ENCODE measurements at regions not wholly inside any gene's neighbourhood (a gene's known extent, or its start where the extent isn't known, plus 50 kb on each side); places are given as distances from the start of the nearest gene placed in this dataset.

DNA sequence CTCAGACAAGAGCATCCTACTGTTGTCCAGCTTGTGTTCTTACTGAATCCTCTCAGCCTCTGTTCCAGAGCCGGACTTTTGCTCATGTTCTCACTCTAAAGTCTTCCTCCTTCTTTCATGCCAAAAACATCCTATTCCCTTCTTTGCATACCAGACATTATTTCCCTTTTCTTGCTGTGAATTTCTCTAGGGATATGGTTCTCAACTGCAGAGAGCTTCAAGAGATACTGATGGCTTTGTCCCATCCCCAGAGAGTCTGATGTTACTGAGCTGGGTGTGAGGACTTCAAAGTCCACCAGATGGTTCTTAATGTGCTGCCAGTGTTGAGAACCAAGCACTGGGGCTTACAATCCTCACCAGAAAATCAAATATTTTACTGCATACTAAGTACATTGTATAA lies 98.6 kb upstream of the FER start:
- DNase-seq (ENCODE audit: low read depth): no peak

DNA sequence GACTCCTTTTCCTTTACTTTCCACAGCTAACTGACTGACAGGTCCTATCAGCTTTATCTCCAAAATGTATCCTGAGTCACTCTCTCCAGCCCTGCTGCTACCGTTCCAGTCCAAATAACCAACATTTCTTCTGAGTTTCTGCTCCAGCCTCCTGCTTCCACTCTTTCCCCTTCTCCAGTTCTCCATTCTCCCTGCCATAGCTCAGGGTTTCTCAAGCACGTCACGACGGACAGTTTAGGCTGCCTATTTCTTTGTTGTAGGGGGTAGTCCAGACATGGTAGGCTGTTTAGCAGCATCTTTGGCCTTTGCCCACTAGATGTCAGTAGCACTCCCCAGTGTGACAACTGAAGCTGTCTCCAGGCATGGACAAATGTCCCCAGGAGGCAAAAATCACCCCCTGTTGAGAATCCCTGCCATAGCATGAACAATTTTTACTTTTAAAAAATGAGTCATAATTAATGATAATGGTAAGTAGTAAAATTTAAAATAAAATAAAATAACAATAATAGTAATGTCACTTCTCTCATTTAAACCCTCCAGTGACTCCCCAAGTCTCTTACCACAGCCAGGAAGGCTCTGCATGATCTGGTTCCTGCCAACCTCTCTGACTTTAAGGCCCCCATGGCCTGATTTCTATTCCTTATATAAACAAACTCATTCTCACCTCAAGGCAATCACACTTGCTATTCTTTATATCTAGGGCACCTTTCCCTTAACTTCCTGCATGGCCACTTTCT lies 105.4 kb upstream of the FER start:
- DNase-seq (ENCODE audit: low read depth): peak; percentile 16

DNA sequence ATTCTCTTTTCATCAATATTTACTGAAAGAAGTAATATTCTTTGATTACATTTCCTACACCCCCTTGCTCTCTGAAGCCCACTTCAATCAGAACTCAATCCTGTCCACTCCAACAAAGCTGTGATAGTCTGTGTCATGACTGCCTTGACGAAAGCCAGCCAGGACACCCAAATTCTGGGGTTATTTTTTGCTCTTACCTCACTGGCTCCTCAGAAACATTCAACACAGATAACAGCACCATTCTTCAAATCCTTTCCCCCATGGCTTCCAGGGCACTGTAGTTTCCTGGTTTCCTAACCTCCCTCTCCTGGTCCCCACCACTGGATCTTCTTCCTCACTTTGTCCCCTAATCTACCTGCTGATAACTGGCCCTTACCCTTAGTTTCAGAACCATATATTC lies 106.1 kb upstream of the FER start:
- no peak for DNase-seq (ENCODE audit: low read depth)

DNA sequence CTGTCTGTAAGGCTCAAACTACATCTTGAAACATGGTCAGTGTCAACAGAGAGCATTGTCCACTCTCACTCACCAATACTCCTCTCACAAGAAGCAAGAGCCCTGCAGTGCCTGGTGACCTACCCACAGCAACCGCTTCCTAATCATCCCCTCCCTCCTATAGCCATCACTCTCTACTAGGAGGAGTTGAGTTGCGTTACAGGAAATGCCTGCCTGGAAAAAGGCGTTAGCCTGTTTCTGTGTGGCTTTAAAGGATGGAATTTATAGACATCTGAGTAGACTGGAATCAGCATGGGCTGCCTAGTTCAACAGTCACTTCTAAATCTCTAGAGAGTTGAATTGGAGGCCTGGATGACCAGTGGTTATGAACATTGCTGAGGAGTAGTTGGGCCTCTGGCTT lies 108.3 kb upstream of the FER start:
- DNase-seq (ENCODE audit: low read depth): no peak

DNA sequence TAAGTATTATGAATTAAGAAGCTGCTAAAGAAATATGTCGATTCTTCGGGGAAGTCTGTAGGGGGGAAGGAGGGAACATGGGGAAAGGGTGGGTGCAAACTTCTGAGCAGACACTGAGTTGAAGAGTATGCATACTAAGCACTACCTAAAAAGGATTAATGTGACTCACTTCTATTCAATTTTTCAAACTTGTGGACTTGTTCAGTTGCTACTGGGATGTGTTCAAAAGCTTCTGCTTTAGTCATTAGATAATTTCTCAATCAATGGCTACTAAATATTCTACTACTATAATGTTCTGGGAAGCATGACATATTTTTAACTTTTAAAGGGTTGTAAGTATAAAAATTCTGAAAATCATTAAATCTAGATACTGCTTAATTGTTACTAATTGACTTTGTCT lies 109.7 kb upstream of the FER start:
- no peak for DNase-seq (ENCODE audit: low read depth)

DNA sequence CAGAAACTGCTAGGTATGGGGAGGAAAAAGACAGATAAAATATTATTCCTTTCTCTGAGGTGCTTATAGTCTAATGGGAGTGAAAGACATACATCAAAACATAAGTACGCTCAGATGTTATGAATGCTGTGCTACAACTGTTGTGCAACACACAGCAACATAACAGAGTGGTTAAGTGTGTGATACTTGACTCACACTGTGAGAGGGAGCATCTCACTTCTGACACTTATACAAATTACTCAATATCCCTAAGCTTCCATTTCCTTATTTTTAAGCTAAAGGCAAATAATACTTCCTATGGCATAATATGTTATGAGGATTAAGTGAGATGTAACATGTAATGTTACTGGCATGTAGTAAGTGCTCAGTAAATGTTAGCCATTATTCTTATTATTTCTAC lies 110.6 kb upstream of the FER start:
- DNase-seq (ENCODE audit: low read depth): no peak

DNA sequence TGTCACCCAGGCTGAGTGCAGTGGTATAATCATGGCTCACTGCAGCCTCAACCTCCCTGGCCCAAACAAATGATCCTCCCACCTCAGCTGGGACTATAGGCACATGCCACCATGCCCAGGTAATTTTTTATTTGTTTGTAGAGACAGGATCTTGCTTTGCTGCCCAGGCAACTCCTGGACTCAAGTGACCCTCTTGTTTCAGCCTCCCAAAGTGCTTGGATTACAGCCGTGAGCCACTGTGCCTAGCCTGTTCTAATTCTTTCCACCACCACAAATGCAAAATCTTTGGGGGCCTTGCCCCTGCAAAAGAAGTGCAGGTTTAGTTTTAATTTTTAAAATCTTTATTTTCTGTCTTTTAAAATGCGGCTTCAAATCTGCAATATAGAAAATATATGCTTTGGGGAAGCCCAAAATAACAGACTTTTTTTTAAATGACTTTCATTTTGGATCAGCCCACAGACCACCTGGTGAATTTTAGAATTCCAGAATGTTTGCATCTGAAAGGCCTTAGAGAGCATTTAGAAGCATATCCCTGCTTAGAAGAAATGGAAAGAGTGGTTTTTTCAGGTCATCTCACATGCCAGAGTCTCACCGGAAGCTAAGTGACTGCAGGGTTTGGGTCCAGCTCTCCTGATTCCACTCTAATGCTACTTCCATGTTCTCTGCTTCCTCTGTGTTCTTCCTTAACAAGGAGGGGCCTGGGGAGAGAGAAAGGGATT lies 111.4 kb upstream of the FER start:
- no peak for DNase-seq (ENCODE audit: low read depth)

DNA sequence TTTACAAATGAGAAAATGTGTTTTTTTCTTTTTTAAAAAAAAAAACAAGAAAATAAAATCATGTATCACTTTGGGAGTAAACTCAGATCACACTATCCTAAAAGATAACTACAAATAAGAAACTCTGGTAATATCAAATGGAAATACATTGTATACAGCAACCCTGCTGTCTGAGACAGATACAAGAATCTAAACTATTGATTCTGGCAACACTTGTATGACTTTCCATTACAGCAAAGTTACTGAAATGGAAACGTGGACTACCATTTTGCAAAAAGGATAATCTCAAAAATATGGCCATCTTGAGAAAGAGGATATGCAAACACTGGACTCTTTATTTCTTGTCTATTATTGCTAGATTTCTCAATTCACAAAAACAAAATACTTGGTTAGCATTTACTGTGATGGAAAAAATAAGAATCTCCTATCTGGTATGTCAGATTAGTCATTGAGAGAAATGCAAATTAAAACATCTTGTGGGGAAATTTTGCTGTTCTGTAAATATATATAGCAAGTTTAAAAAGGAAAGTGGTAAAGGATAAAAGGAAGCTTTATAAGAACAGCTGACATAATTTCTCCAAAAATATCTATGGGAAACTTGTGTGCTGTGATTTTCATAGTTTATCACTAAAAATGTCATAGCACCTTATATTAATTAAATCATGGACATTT lies 112.9 kb upstream of the FER start:
- no peak for DNase-seq (ENCODE audit: low read depth)

DNA sequence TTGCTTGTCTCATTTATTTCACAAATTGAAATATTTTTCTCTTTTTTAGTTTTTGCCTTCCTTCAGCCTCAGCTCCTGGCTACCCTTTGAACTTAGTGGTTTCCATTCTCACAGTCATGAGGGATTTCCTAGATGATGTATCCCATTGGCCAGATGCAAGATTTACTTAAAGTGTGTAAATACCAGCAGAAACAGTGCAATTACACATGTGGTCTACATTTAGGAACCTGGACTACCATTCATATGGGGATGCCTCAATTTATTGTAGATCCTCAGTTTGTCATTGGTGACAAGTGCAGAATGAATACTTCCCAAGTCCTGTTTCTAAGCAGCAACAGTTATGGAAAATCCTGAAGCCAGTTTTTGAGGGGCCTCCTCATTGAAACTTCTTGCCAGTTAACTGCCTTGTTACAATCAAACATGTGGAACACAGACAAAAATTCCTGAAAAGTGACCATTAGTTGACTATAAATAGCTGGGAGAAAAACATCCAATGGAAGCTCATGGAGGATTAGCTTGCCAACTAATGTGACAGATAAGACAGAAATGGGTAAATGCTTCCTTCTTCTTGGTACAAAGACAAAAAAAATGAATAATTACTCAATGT lies 113.6 kb upstream of the FER start:
- no peak for DNase-seq (ENCODE audit: low read depth)

DNA sequence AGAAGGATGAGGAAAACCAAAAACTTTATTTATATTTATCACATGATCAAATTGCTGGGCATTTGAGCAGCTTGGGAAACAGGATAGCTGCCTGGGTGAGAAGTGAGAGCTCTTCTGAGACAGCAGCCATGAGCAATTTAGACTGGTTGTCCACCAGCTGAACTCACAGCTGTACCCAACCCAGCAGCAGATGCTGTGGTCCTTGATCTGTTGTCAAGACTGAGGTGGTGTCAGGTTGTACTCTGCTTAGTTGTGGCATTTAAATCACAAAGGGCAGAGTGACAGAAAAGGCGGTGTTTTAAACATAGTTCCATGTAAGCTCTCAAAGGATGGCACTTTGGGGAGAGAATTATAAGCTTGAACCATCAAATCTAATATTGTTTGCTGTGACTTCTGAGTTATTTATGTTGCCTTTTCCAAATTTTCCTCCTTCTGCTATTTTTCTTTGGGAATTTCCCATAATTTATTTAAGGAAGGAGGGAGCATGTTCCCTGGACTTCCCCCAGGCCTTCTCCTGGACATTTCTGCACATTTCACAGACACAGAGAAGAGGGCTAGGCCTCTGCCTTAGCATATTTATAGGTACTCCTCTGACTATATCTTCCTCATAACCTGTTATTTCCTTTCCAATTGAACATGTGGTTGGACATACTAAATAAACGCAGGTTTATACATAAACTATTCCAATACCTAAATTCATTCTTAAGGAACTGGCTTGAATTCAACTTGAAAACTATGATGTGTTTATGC lies 117.7 kb upstream of the FER start:
- no peak for DNase-seq (ENCODE audit: low read depth)

DNA sequence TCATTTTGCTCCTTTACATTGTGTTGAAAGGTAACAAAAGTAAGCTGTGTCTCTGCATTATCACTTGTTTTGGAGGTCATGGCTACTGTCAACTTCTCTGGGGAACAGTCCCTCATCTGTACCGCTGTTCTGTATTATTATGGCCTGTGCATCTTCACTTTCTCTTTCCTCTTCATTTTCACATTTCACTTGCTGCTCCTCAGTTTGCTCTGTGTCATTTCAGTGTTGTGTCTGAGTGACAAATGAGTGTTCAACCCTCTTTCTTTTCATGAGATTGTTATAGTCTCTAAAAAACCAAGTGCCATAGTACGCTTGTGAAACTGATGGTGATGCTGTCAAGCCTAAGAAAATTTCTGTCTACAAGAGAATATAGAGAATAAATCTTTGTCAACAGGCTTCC lies 122.0 kb upstream of the FER start:
- DNase-seq (ENCODE audit: low read depth): no peak

DNA sequence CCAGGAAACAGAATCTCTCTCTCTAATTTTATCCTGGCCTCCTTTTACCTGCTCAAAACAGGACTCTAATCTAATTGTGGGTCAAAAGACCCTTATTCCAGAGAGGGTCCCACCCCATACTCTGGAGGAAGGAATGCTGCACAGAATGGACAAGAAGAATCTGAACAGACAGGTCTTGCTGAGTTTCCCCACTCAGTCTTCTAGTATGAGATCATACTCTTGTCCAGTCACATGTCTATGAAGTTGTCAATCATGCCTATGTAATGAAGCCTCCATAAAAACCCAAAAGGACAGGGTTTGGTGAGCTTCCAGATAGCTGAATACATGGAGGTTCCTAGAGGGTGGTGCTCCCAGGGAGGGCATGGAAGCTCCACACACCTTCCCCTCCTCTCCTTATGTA lies 123.9 kb upstream of the FER start:
- no peak for DNase-seq (ENCODE audit: low read depth)

DNA sequence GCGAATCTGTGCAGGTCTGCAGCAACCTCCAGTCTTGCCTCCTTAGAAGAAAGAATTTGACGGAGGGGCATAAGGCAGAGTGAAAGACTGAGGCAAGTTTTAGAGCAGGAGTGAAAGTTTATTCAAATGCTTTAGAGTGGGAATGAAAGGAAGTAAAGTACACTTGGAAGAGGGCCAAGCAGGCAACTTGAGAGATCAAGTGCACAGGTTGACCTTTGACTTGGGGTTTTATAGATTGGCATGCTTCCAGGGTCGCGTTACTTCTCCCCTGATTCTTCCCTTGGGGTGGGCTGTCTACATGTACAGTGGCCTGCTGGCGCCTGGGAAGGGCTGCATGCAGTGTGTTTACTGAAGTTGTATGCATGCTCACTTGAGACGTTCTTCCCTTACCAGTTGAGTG lies 127.2 kb upstream of the FER start:
- DNase-seq (ENCODE audit: low read depth): no peak

DNA sequence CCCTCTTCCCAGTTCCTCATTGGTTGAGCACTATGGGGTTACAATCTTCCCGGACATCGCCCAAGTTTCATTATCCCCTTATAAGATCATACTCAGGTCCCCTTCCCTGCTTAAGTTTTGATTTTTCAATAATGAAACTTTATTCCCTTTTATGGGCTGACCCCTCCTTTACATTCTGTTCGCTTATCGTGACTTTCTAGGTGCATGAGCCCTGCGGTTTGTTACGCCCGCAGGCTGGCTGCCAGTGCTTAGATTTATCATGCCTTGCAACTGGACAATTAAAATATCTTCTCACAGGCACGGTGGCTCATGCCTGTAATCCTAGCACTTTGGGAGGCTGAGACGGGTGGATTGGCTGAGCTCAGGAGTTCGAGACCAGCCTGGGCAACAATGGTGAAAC lies 127.9 kb upstream of the FER start:
- no peak for DNase-seq (ENCODE audit: low read depth)

DNA sequence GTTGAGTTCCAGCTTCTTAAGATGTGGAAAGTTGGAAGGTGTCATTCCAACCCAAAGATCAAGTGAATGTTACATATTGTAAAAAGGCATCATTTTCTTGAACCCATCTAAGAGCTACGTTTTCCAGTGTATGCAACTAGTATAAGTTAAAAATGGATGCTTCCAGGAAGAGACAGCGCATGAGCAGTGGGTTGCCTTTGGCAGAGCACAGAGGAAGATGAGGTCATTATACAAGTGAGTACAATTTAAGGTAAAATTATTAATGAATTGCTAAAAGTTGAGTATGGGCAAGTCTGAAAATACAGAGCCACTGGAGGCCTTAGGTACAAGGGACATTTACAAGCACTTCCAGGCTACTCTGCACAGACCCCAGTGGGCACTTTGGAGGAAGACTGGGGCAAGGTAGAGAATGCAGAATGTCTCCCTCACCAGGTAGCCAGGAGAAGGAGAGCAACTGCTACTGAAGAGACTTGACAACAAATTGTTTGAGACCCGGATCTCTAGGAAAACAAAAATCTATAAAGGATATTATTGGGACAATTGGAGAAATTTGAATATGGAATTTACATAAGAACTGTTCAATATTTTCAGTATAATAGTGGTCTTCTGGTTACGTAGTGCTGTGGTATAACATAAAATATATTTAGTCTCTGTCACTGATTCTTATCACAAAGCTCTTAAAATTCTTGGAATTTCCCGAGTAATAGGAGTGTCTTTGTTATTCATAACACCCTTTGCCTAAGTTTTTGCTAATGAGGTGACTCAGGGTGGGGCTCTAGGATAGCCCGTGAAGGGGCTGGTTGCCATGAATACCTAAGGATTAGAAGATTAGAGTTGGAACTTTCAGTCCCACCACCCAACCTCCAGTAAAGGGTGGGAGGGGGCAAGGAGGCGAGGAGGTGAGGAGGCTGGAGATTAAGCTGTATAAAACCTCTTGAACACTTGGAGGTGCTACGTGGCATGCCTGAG lies 129.9 kb upstream of the FER start:
- DNase-seq (ENCODE audit: low read depth): no peak

DNA sequence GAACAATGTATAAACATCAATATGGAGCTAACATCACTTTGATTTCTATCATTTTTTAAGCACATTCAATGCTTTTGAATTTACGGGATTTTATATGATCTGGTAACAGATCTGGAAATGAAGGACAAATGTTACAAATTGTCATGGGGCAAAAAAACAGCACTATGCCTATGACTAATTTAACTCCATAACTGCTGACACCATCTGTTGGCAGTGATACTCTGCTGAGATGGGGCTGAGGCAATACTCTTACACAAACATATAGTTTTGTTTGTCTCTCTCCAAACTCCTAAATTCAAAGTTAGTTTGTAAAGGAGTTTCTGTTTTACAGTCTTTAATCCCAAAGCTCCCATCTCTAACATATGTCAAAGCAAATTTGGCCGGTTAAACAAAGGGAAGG lies 132.5 kb upstream of the FER start:
- DNase-seq (ENCODE audit: low read depth): no peak

DNA sequence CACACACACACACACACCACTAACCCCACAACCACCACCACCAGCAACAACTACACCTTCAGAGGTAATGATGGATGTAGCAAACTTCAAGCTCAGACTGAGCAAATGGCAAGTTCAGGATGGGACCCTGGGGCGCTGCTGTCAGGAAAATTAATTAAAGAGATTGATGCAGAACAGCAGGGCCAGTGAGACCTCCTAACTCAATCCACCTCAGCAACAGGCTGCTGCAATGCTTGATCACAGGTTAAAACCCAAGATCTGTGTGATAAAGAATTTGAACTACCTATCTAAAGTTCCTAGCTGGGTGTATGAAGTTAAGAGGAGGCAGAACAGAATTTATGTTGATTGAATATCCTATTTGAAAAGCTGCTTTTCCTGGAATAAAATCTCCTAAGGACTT lies 140.3 kb upstream of the FER start:
- DNase-seq (ENCODE audit: low read depth): no peak

DNA sequence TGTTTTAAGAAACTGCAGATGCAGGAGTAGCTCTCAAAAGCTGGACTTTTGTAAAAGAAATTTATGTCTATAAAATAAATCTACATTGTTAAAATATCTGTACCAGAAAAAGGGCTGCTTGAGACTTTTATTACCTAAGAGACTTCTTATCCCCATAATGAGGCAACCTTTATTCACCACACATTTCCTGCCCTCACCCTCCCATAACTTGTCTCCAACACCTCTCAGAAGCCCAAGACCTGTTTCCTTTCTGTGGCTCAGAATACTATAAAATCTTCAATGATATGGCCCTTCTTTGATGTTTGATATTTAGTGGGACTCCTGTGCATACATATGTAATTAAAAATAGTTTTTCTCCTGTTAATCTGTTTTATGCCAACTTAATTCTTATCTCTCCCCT lies 141.5 kb upstream of the FER start:
- no peak for DNase-seq (ENCODE audit: low read depth)

DNA sequence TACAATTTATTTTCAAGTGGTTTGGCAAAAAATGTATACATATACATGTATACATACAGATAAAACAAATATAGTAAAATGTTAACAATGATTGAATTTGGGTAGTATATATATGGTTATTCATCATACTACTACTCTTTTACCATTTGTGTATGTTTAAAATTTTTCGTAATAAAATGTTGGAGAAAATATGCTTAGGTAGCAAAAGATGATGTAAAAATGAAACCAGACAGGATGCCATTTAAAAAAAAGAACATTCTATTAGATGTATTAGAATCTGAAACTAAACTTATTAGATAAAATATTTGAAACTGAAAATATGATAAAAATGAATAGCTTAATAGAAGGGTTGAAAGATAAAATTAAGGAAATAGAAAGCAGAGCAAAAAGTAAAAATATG lies 144.9 kb upstream of the FER start:
- DNase-seq (ENCODE audit: low read depth): no peak

DNA sequence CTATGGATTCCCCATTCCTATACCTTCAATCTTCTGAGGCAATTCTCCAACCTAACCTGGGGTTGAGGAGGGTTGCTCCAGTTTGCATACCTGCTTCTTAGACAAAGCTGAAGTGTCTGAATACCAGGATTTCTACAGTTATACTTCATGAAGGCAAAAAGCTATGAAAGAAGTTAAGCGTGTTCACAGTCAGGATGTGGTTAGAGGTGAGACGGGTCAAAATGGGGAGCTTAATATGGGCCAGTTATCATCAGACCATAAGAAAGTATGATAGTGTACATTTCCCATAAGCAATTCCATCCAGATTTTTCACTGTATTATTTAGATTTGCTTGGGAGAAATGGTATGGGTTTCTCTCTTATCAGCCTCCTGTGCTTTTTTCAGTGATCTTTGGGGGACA lies 156.9 kb upstream of the FER start:
- DNase-seq (ENCODE audit: low read depth): no peak

DNA sequence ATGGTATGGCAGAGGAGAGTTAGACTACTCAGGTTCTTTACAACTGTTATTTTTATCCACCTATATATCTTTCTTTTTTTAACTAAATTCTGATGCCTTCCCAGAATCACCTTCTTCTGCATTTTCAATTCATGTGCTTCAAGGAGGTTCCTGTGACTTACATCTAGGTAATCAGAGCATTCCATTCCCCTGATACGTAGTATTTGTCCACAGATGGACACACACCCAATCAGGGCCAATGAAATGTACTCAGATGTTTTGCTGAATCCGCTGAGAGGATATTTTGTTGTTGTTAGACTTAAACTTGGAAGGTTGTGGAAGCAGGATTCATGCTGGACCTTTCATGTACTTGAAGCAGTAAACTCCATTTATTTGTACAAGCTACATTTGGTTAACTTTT lies 159.4 kb upstream of the FER start:
- no peak for DNase-seq (ENCODE audit: low read depth)

Data from stimulated activated CD4-positive, alpha-beta T cell treated with anti-CD3 and anti-CD28 coated beads, Interleukin-2, amount 100 ng/mL, for 4 hours (primary cell).